Gastroesophageal sphincter (tissue), 3 donors: ENCODE measurements at regions not wholly inside any gene's neighbourhood (a gene's known extent, or its start where the extent isn't known, plus 50 kb on each side); places are given as distances from the start of the nearest gene placed in this dataset.

Experiments
- EP300 ChIP-seq: sonication (generic); formaldehyde crosslinking; IDR thresholded peaks from one replicate; pipeline ENCODE4 v1.6.1; 2017; ENCODE audit warnings: antibody characterized with exemption, mild to moderate bottlenecking
- POLR2A ChIP-seq, 2 donors: fragments of 450-650 bp; IDR thresholded peaks; one replicate each; pipeline ENCODE4 v1.6.1; 2017; ENCODE audit warnings: antibody characterized with exemption in 2 of 2, mild to moderate bottlenecking in 2 of 2, moderate library complexity in 1 of 2
- POLR2AphosphoS5 ChIP-seq: sonication (generic); formaldehyde crosslinking; IDR thresholded peaks from one replicate; pipeline ENCODE4 v1.6.1; 2017; ENCODE audit warnings: antibody characterized with exemption
- TF ChIP-seq, protein P1 (sequence below), 4 experiments: fragments of 200-600 bp in 2 of 4; fragments of 450-650 bp in 2 of 4; sonication (generic) in 1 of 4; IDR thresholded peaks; one replicate each; pipeline ENCODE4 v1.5.1; 2017 to 2019; ENCODE audit warnings: antibody characterized with exemption in 4 of 4, mild to moderate bottlenecking in 2 of 4, moderate library complexity in 2 of 4

DNA sequence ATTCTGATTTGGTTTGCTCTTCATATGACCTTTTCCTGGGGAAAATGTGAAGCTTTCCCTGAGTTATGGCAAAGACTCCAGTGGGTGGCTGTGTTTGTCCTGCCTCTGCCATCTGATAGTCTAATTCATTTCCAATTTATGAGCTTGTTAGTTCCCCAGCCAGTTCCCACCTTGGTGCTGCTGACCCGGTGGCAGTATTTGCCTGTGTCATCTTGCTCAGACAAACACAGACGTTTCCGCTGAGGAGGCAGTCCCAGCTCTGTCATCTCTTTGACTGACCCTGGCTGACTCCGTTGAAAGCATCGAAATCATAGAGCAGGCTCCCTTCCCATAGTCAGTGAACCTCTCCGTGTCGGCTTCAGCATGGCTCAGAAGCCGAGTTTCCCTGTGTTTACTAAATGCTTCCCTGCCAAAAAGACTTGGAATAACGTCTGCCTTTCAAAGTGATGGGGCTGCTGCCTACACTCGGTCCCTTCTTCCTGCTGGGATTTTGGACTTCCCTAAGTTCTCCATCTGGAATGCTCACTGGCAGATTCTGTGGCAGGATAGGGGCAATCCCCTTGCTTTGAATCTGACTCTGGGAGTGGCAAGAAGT, 538.3 kb downstream of the NPIPA7 start:
- TF ChIP-seq, protein P1, sequence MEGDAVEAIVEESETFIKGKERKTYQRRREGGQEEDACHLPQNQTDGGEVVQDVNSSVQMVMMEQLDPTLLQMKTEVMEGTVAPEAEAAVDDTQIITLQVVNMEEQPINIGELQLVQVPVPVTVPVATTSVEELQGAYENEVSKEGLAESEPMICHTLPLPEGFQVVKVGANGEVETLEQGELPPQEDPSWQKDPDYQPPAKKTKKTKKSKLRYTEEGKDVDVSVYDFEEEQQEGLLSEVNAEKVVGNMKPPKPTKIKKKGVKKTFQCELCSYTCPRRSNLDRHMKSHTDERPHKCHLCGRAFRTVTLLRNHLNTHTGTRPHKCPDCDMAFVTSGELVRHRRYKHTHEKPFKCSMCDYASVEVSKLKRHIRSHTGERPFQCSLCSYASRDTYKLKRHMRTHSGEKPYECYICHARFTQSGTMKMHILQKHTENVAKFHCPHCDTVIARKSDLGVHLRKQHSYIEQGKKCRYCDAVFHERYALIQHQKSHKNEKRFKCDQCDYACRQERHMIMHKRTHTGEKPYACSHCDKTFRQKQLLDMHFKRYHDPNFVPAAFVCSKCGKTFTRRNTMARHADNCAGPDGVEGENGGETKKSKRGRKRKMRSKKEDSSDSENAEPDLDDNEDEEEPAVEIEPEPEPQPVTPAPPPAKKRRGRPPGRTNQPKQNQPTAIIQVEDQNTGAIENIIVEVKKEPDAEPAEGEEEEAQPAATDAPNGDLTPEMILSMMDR (IDR thresholded peaks at IDR 0.05): no peak
- TF ChIP-seq EP300 (no peak), POLR2A (IDR thresholded peaks at IDR 0.05) (no peak), POLR2AphosphoS5 (no peak)
